H1 (cell line): ENCODE measurements at regions not wholly inside any gene's neighbourhood (a gene's known extent, or its start where the extent isn't known, plus 50 kb on each side); places are given as distances from the start of the nearest gene placed in this dataset.

Experiments used
- CTCF ChIA-PET: fragments of 300-600 bp; sonication (Branson Sonifier 250); formaldehyde crosslinking; loops from one replicate; lab custom pipeline; 2021; ENCODE audit not compliant: partially characterized antibody; lab: Charles Lee
- POLR2A ChIA-PET: fragments of 300-600 bp; sonication (Branson Sonifier 250); formaldehyde crosslinking; loops from one replicate; lab custom pipeline; 2021; ENCODE audit warnings: inconsistent platforms; ENCODE audit not compliant: partially characterized antibody; lab: Charles Lee
- DNase-seq, 2 experiments: peaks; one replicate each; pipeline versions ENCODE4 v3.0.0 to v3.0.0-alpha.2; 2010 to 2022; ENCODE audit warnings: low spot score in 2 of 2, low read depth in 1 of 2, mixed read lengths in 1 of 2
- FAIRE-seq: peaks from 2 replicates; lab custom pipeline; 2011; peaks lifted over from hg19 to GRCh38; lab: Jason Lieb, UNC
- H2AFZ ChIP-seq: 2 replicates; pipeline ENCODE4 v1.8.1; 2012; ENCODE audit warnings: low read length, inconsistent platforms
- H2AK5ac ChIP-seq: 2 replicates; pipeline ENCODE4 v1.6.1; 2013; ENCODE audit warnings: low read depth, low read length
- H2BK120ac ChIP-seq: replicated peaks from 2 replicates; pipeline ENCODE3; 2013; ENCODE audit warnings: low read depth, low read length, inconsistent platforms
- H2BK12ac ChIP-seq: 2 replicates; pipeline ENCODE4 v1.6.1; 2013; ENCODE audit warnings: low read depth, low read length
- H2BK15ac ChIP-seq: 2 replicates; pipeline ENCODE4 v1.6.1; 2013; ENCODE audit warnings: low read length
- H2BK20ac ChIP-seq: 2 replicates; pipeline ENCODE4 v1.6.1; 2013; ENCODE audit warnings: low read length
- H2BK5ac ChIP-seq: 2 replicates; pipeline ENCODE4 v1.6.1; 2013; ENCODE audit warnings: low read depth, low read length
- H3K14ac ChIP-seq: 2 replicates; pipeline ENCODE4 v1.6.1; 2013; ENCODE audit warnings: inconsistent platforms; ENCODE audit not compliant: insufficient read length
- H3K18ac ChIP-seq: 2 replicates; pipeline ENCODE4 v1.6.1; 2013; ENCODE audit warnings: low read length; ENCODE audit errors: extremely low read depth
- H3K23ac ChIP-seq: 2 replicates; pipeline ENCODE4 v1.6.1; 2013; ENCODE audit warnings: inconsistent platforms; ENCODE audit not compliant: insufficient read length
- H3K23me2 ChIP-seq: 2 replicates; pipeline ENCODE4 v1.6.1; 2013; ENCODE audit warnings: low read depth, low read length
- H3K27ac ChIP-seq: 2 replicates; pipeline ENCODE4 v1.6.1; 2011; ENCODE audit warnings: low read depth, low read length, inconsistent platforms
- H3K27me3 ChIP-seq, 4 experiments: replicated peaks in 1 of 4; 1 replicate in 1 of 4; 2 replicates in 3 of 4; pipeline versions ENCODE4 v1.6.1 to v1.8.1; 2011 to 2013; ENCODE audit warnings: low read length in 3 of 4, mild to moderate bottlenecking in 3 of 4, inconsistent platforms in 2 of 4, mixed read lengths in 2 of 4, moderate library complexity in 1 of 4; ENCODE audit not compliant: control insufficient read depth in 3 of 4, insufficient read depth in 3 of 4; ENCODE audit errors: extremely low read depth in 1 of 4
- H3K36me3 ChIP-seq, 4 experiments: 2 replicates each; pipeline versions ENCODE4 v1.6.1 to v1.8.1; 2011 to 2013; ENCODE audit warnings: mild to moderate bottlenecking in 4 of 4, low read length in 3 of 4, moderate library complexity in 2 of 4, control low read depth in 1 of 4, inconsistent platforms in 1 of 4; ENCODE audit not compliant: insufficient read depth in 4 of 4, control insufficient read depth in 2 of 4
- H3K4ac ChIP-seq: replicated peaks from 2 replicates; pipeline ENCODE3; 2013; ENCODE audit warnings: low read length, low read depth, mixed read lengths, inconsistent platforms; ENCODE audit not compliant: insufficient read length
- H3K4me1 ChIP-seq, 4 experiments: replicated peaks in 1 of 4; 1 replicate in 1 of 4; 2 replicates in 3 of 4; pipeline versions ENCODE4 v1.6.1 to v1.8.1; 2011 to 2013; ENCODE audit warnings: low read length in 3 of 4, inconsistent platforms in 2 of 4, mixed read lengths in 1 of 4; ENCODE audit not compliant: insufficient read depth in 4 of 4, control insufficient read depth in 3 of 4
- H3K4me2 ChIP-seq, 2 experiments: 2 replicates each; pipeline versions ENCODE4 v1.6.1 to v1.8.1; 2011 to 2013; ENCODE audit warnings: low read depth in 2 of 2, low read length in 2 of 2, control low read depth in 1 of 2, inconsistent platforms in 1 of 2, mild to moderate bottlenecking in 1 of 2; ENCODE audit not compliant: insufficient read depth in 1 of 2
- H3K4me3 ChIP-seq, 4 experiments: fragments of 200-600, 300-600 bp in 1 of 4; sonication (generic), shearing (Covaris generic), sonication (Bioruptor Twin) in 1 of 4; 2 replicates each; pipeline versions ENCODE4 v1.5.1 to v1.8.1; 2011 to 2016; ENCODE audit warnings: low read length in 4 of 4, low read depth in 3 of 4, control low read depth in 2 of 4, inconsistent platforms in 2 of 4, mild to moderate bottlenecking in 2 of 4, mixed read lengths in 1 of 4, moderate library complexity in 1 of 4; ENCODE audit not compliant: insufficient read depth in 2 of 4; ENCODE audit errors: extremely low read depth in 1 of 4
- H3K56ac ChIP-seq: replicated peaks from 2 replicates; pipeline ENCODE3; 2013; ENCODE audit warnings: low read depth, mild to moderate bottlenecking, mixed read lengths, low read length, inconsistent platforms; ENCODE audit not compliant: insufficient read length
- H3K79me1 ChIP-seq: 2 replicates; pipeline ENCODE4 v1.6.1; 2013; ENCODE audit warnings: low read depth, low read length, control low read depth
- H3K79me2 ChIP-seq, 2 experiments: 2 replicates each; pipeline versions ENCODE4 v1.6.1 to v1.8.1; 2012 to 2013; ENCODE audit warnings: low read length in 2 of 2, mild to moderate bottlenecking in 2 of 2, inconsistent platforms in 1 of 2; ENCODE audit not compliant: insufficient read depth in 2 of 2, control insufficient read depth in 1 of 2
- H3K9ac ChIP-seq, 4 experiments: replicated peaks in 1 of 4; 1 replicate in 1 of 4; 2 replicates in 3 of 4; pipeline versions ENCODE4 v1.6.1 to v1.8.1; 2011 to 2013; ENCODE audit warnings: low read depth in 3 of 4, low read length in 3 of 4, control low read depth in 2 of 4, mild to moderate bottlenecking in 2 of 4, moderate library complexity in 2 of 4, inconsistent platforms in 1 of 4; ENCODE audit errors: extremely low read depth in 1 of 4
- H3K9me3 ChIP-seq, 2 experiments: 2 replicates each; pipeline versions ENCODE4 v1.6.1 to v1.8.1; 2012 to 2013; ENCODE audit warnings: mild to moderate bottlenecking in 2 of 2, moderate library complexity in 2 of 2, control low read depth in 1 of 2, inconsistent platforms in 1 of 2, low read depth in 1 of 2, low read length in 1 of 2, mixed read lengths in 1 of 2; ENCODE audit not compliant: insufficient read depth in 2 of 2
- H4K20me1 ChIP-seq, 2 experiments: replicated peaks in 1 of 2; 2 replicates each; pipeline versions ENCODE3 to v1.8.1; 2011 to 2013; ENCODE audit warnings: inconsistent platforms in 2 of 2, low read length in 2 of 2, mild to moderate bottlenecking in 1 of 2; ENCODE audit not compliant: insufficient read depth in 2 of 2, control insufficient read depth in 1 of 2
- H4K5ac ChIP-seq: 2 replicates; pipeline ENCODE4 v1.6.1; 2013; ENCODE audit warnings: low read length, low read depth, mixed read lengths, inconsistent platforms; ENCODE audit not compliant: insufficient read length
- H4K8ac ChIP-seq: 2 replicates; pipeline ENCODE4 v1.8.0; 2013; ENCODE audit warnings: mild to moderate bottlenecking, moderate library complexity, low read length, inconsistent platforms; ENCODE audit not compliant: insufficient read depth; ENCODE audit errors: extremely low read depth
- H4K91ac ChIP-seq: replicated peaks from 2 replicates; pipeline ENCODE3; 2013; ENCODE audit warnings: low read length, mixed read lengths, inconsistent platforms; ENCODE audit not compliant: insufficient read length
- BCL11A ChIP-seq, 2 experiments: IDR thresholded peaks; one replicate each; pipeline ENCODE4 v1.6.1; 2011; ENCODE audit warnings: low read depth in 2 of 2, low read length in 2 of 2, mild to moderate bottlenecking in 2 of 2
- BRCA1 ChIP-seq: IDR thresholded peaks from 2 replicates; pipeline ENCODE4 v1.6.1; 2012; ENCODE audit warnings: low read depth, low read length, improper control_type of control experiment
- NANOG ChIP-seq: IDR thresholded peaks from 2 replicates; pipeline ENCODE4 v1.6.1; 2011; ENCODE audit warnings: low read length, low read depth, mild to moderate bottlenecking, inconsistent platforms; ENCODE audit not compliant: insufficient read depth, poor library complexity, severe bottlenecking
- PHF8 ChIP-seq: fragments of 200-600 bp; sonication (generic); conservative IDR thresholded peaks from 2 replicates; pipeline ENCODE4 v1.7.1; 2012; ENCODE audit warnings: low read depth, mild to moderate bottlenecking, inconsistent platforms, low read length, moderate library complexity
- SP4 ChIP-seq: IDR thresholded peaks from 2 replicates; pipeline ENCODE4 v1.6.1; 2012; ENCODE audit warnings: low read length, inconsistent platforms
- YY1 ChIP-seq: IDR thresholded peaks from 2 replicates; pipeline ENCODE4 v1.6.1; 2011; ENCODE audit warnings: low read depth, mild to moderate bottlenecking, low read length
- WGBS, 2 experiments: shearing (Covaris generic) in 1 of 2; methylation state at CpG; one replicate each; pipeline versions ENCODE4 v1.1.6 to v1.1.7; 2013 to 2015; ENCODE audit warnings: low lambda C conversion rate in 2 of 2, mixed read lengths in 2 of 2, inconsistent platforms in 1 of 2, low coverage in 1 of 2, missing lambda C conversion rate in 1 of 2; ENCODE audit not compliant: insufficient replicate concordance in 2 of 2, insufficient coverage in 1 of 2, insufficient read length in 1 of 2; ENCODE audit errors: extremely low coverage in 1 of 2, missing lambda C conversion rate in 1 of 2; 5-methylcytosine and 5-hydroxymethylcytosine counted together
- TF ChIP-seq, protein P1 (sequence below): IDR thresholded peaks from 2 replicates; pipeline ENCODE4 v1.6.1; 2012; ENCODE audit warnings: inconsistent platforms

DNA sequence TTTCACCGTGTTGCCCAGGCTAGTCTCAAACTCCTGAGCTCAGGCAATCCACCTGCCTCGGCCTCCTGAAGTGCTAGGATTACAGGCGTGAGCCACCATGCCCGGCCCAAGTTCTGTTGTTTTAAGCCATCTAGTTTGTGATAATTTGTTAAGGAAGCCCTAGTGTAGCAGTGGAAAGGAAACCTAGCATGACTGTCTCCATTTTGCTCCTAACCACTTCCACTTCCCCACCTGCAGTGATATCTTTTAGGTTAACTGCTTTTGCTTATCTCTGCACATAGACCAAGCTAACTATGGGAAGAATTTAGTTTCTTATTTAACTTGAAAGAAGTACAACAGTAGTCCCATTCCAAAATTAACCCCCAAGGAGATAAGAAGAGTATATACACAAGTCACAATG is 109.5 kb upstream of the NAP1L1 start:
- H3K18ac ChIP-seq: no peak overlapping the region
- WGBS, 2 experiments: 82% methylated on average over 4 of the region's 4 CpGs; no CpG with 5 or more reads in 1 of the 2 experiments
- no peaks in the 10 kb centered on the region for H3K4me1 ChIP-seq
- no peaks in the 10 kb centered on the region; a peak in 1 of 8 replicates for H3K36me3 ChIP-seq
- no peak overlapping the region for H2AFZ ChIP-seq
- no peak for DNase-seq
- no peak overlapping the region for H3K4me3 ChIP-seq
- no peak overlapping the region for H4K5ac ChIP-seq
- POLR2A ChIA-PET: no interaction called here
- no peak overlapping the region for H2BK15ac ChIP-seq
- H3K79me1 ChIP-seq: no peaks in the 10 kb centered on the region
- H3K23ac ChIP-seq: no peak overlapping the region
- H3K9me3 ChIP-seq: peaks cover 7 to 10% of the 10 kb centered on the region in 2 experiments
- H4K91ac ChIP-seq: no peak overlapping the region
- H2BK20ac ChIP-seq: no peak overlapping the region
- H3K27ac ChIP-seq: no peak overlapping the region
- H3K23me2 ChIP-seq: no peaks in the 10 kb centered on the region
- no peak overlapping the region for H3K56ac ChIP-seq
- H3K14ac ChIP-seq: no peak overlapping the region
- TF ChIP-seq BRCA1 (no peak), NANOG (no peak), BCL11A (IDR thresholded peaks at IDR 0.05; ENCODE audit: low read depth in 2 of 2, low read length in 2 of 2) (no peak), PHF8 (no peak), SP4 (no peak), YY1 (no peak)
- TF ChIP-seq, protein P1, sequence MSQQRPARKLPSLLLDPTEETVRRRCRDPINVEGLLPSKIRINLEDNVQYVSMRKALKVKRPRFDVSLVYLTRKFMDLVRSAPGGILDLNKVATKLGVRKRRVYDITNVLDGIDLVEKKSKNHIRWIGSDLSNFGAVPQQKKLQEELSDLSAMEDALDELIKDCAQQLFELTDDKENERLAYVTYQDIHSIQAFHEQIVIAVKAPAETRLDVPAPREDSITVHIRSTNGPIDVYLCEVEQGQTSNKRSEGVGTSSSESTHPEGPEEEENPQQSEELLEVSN: no peak
- H3K27me3 ChIP-seq: no peaks in the 10 kb centered on the region
- H4K8ac ChIP-seq: no peak overlapping the region
- H4K20me1 ChIP-seq: no peaks in the 10 kb centered on the region
- FAIRE-seq: no peak
- no peak overlapping the region for H2BK5ac ChIP-seq
- CTCF ChIA-PET: interaction anchor here (0.9 to 1.1 kb wide), 2 partner anchors 12 to 35 kb away, joined by 4 read pairs; no protein-coding TSS in a partner anchor
- H2BK120ac ChIP-seq: no peak overlapping the region
- H3K79me2 ChIP-seq: no peaks in the 10 kb centered on the region
- H3K9ac ChIP-seq: no peak overlapping the region
- no peak overlapping the region for H2BK12ac ChIP-seq
- no peak overlapping the region for H3K4me2 ChIP-seq
- H2AK5ac ChIP-seq: no peak overlapping the region
- no peak overlapping the region for H3K4ac ChIP-seq
